MM.1S (cell line): ENCODE measurements at regions not wholly inside any gene's neighbourhood (a gene's known extent, or its start where the extent isn't known, plus 50 kb on each side); places are given as distances from the start of the nearest gene placed in this dataset.

Experiments
- EZH2 ChIP-seq: fragments of 300-600 bp; sonication (generic); optimal IDR thresholded peaks from 2 replicates; pipeline ENCODE3; 2017; ENCODE audit warnings: low read depth, mild to moderate bottlenecking, antibody characterized with exemption, low read length, mixed read lengths
- TF ChIP-seq, protein P1 (sequence below): fragments of 300-600 bp; sonication (generic); IDR thresholded peaks from 2 replicates; pipeline ENCODE4 v1.5.1; 2016; ENCODE audit warnings: antibody characterized with exemption, low read length, mixed read lengths

DNA sequence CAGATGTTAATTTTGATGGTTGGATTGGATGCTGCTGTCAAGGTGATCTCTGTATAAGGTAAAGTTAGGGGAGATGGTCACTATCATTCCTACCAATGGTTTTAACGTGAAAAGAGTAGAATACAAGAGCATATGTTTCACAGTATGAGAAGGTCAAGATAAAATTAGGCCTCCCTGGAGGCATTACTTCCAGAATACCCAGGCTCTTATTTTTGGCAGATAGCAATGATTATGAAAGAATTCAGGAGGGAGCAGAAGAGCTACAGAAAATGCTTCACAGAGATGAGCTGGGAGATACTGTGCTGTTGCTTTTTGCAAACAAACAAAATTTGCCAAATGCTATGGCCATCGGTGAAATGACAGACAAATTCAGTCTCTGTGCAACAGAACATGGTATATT, 547.5 kb upstream of the SPRY2 start:
- TF ChIP-seq, protein P1, sequence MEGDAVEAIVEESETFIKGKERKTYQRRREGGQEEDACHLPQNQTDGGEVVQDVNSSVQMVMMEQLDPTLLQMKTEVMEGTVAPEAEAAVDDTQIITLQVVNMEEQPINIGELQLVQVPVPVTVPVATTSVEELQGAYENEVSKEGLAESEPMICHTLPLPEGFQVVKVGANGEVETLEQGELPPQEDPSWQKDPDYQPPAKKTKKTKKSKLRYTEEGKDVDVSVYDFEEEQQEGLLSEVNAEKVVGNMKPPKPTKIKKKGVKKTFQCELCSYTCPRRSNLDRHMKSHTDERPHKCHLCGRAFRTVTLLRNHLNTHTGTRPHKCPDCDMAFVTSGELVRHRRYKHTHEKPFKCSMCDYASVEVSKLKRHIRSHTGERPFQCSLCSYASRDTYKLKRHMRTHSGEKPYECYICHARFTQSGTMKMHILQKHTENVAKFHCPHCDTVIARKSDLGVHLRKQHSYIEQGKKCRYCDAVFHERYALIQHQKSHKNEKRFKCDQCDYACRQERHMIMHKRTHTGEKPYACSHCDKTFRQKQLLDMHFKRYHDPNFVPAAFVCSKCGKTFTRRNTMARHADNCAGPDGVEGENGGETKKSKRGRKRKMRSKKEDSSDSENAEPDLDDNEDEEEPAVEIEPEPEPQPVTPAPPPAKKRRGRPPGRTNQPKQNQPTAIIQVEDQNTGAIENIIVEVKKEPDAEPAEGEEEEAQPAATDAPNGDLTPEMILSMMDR: no peak
- no peak for TF ChIP-seq EZH2
